ENCODE measurements at regions not wholly inside any gene's neighbourhood (a gene's known extent, or its start where the extent isn't known, plus 50 kb on each side); places are given as distances from the start of the nearest gene placed in this dataset.
"Not testable (repeated sequence)": the region's sequence is repeated elsewhere in the genome, so short reads cannot be mapped to it uniquely, and the experiment has no call there.

GRCh38 chrX:128622296-128622695, 570.1 kb upstream of the ACTRT1 start:
- Histone ChIP-seq H3K4me1 (no peaks in the 10 kb centered on the region), H3K36me3 (no peaks in the 10 kb centered on the region)
- WGBS, 2 donors (ENCODE audit: low coverage in 1 of 2) = no CpG with 5 or more reads among the region's 2 CpGs

GRCh38 chrX:128619490-128619889, 567.3 kb upstream of the ACTRT1 start:
- Histone ChIP-seq H3K27ac (no peak overlapping the region), H3K36me3 (no peaks in the 10 kb centered on the region), H3K4me3 (no peak overlapping the region), H3K27me3 (no peaks in the 10 kb centered on the region), H3K4me1 (no peaks in the 10 kb centered on the region), H3K9me3 (no peaks in the 10 kb centered on the region)
- TF ChIP-seq POLR2A (IDR thresholded peaks at IDR 0.05) (no peak), CTCF (IDR thresholded peaks at IDR 0.05) (no peak), EP300 (IDR thresholded peaks at IDR 0.05) (no peak), POLR2AphosphoS5 (IDR thresholded peaks at IDR 0.05) (no peak)
- 51 to 86% methylated on average over 1 to 3 of the region's 3 CpGs for WGBS, 2 donors (ENCODE audit: low coverage in 1 of 2)
- ATAC-seq = no peak

More at GRCh38 chrX:128622296-128622695, 570.1 kb upstream of the ACTRT1 start:
- TF ChIP-seq POLR2A (IDR thresholded peaks at IDR 0.05) (no peak), EP300 (IDR thresholded peaks at IDR 0.05) (no peak), CTCF (IDR thresholded peaks at IDR 0.05) (no peak), POLR2AphosphoS5 (IDR thresholded peaks at IDR 0.05) (no peak)
- Histone ChIP-seq H3K9me3 (no peaks in the 10 kb centered on the region), H3K27me3 (no peaks in the 10 kb centered on the region), H3K4me3 (no peak overlapping the region), H3K27ac (no peak overlapping the region)
- ATAC-seq = no peak

GRCh38 chrX:128616933-128617332, 564.7 kb upstream of the ACTRT1 start:
- H3K27ac ChIP-seq = no peak overlapping the region
- no peaks in the 10 kb centered on the region for H3K27me3 ChIP-seq
- no peaks in the 10 kb centered on the region for H3K36me3 ChIP-seq
- ATAC-seq = no peak
- TF ChIP-seq POLR2AphosphoS5 (IDR thresholded peaks at IDR 0.05) (no peak), POLR2A (IDR thresholded peaks at IDR 0.05) (no peak), CTCF (IDR thresholded peaks at IDR 0.05) (no peak), EP300 (IDR thresholded peaks at IDR 0.05) (no peak)
- no peaks in the 10 kb centered on the region for H3K9me3 ChIP-seq
- no peak overlapping the region for H3K4me3 ChIP-seq
- WGBS, 2 donors (ENCODE audit: low coverage in 1 of 2) = 55 to 71% methylated on average over 1 of the region's 1 CpG
- H3K4me1 ChIP-seq = no peaks in the 10 kb centered on the region

GRCh38 chrX:128606817-128607216, 554.6 kb upstream of the ACTRT1 start:
- H3K9me3 ChIP-seq, H3K27me3 ChIP-seq, H3K4me3 ChIP-seq, ATAC-seq, H3K27ac ChIP-seq, H3K4me1 ChIP-seq, H3K36me3 ChIP-seq: not testable (repeated sequence)
- no CpG with 5 or more reads among the region's 16 CpGs for WGBS, 2 donors (ENCODE audit: low coverage in 1 of 2)

- H3K27ac ChIP-seq, H3K9me3 ChIP-seq, H3K4me1 ChIP-seq, H3K27me3 ChIP-seq, H3K4me3 ChIP-seq, ATAC-seq, H3K36me3 ChIP-seq: not testable (repeated sequence)
- 80% methylated on average over 1 of the region's 31 CpGs; no CpG with 5 or more reads in 1 of the 2 donors for WGBS, 2 donors (ENCODE audit: low coverage in 1 of 2)
Observed at GRCh38 chrX:128606357-128606756, 554.2 kb upstream of the ACTRT1 start.

GRCh38 chrX:128601706-128602105, 549.5 kb upstream of the ACTRT1 start:
- no peak for ATAC-seq
- WGBS, 2 donors (ENCODE audit: low coverage in 1 of 2) = 50 to 62% methylated on average over 2 of the region's 2 CpGs
- Histone ChIP-seq H3K27ac (no peak overlapping the region), H3K4me1 (no peaks in the 10 kb centered on the region), H3K27me3 (no peaks in the 10 kb centered on the region), H3K9me3 (no peaks in the 10 kb centered on the region), H3K4me3 (no peak overlapping the region), H3K36me3 (no peaks in the 10 kb centered on the region)
- no peak for TF ChIP-seq POLR2AphosphoS5 (IDR thresholded peaks at IDR 0.05)

- ATAC-seq = no peak
- 63 to 100% methylated on average over 1 of the region's 1 CpG for WGBS, 2 donors (ENCODE audit: low coverage in 1 of 2)
- no peaks in the 10 kb centered on the region for H3K36me3 ChIP-seq
Observed at GRCh38 chrX:128599632-128600031, 547.4 kb upstream of the ACTRT1 start.

More at GRCh38 chrX:128599632-128600031, 547.4 kb upstream of the ACTRT1 start:
- TF ChIP-seq EP300 (IDR thresholded peaks at IDR 0.05) (no peak), CTCF (IDR thresholded peaks at IDR 0.05) (no peak), POLR2A (IDR thresholded peaks at IDR 0.05) (no peak), POLR2AphosphoS5 (IDR thresholded peaks at IDR 0.05) (no peak)
- H3K27me3 ChIP-seq = no peaks in the 10 kb centered on the region
- H3K4me1 ChIP-seq = no peaks in the 10 kb centered on the region
- no peaks in the 10 kb centered on the region for H3K9me3 ChIP-seq
- no peak overlapping the region for H3K4me3 ChIP-seq
- no peak overlapping the region for H3K27ac ChIP-seq
